Ascending aorta (tissue), 2 donors: ENCODE measurements at regions not wholly inside any gene's neighbourhood (a gene's known extent, or its start where the extent isn't known, plus 50 kb on each side); places are given as distances from the start of the nearest gene placed in this dataset.
"Not testable (repeated sequence)": the region's sequence is repeated elsewhere in the genome, so short reads cannot be mapped to it uniquely, and the experiment has no call there.

Experiments
- DNase-seq, 2 donors: peaks; one replicate each; pipeline ENCODE4 v3.0.0-alpha.2; 2019; ENCODE audit warnings: low spot score in 2 of 2
- H3K27ac ChIP-seq, 2 donors: fragments of 200-600 bp; sonication (generic); one replicate each; pipeline ENCODE4 v1.5.1; 2016 to 2017; ENCODE audit warnings: mild to moderate bottlenecking in 1 of 2
- H3K27me3 ChIP-seq: fragments of 200-600 bp; sonication (generic); one replicate; pipeline ENCODE4 v1.5.1; 2017
- H3K36me3 ChIP-seq, 2 donors: fragments of 200-600 bp; sonication (generic); one replicate each; pipeline ENCODE4 v1.5.1; 2016
- H3K4me1 ChIP-seq, 2 donors: fragments of 200-600 bp; sonication (generic); one replicate each; pipeline ENCODE4 v1.5.1; 2016 to 2017; ENCODE audit warnings: mild to moderate bottlenecking in 1 of 2
- H3K4me3 ChIP-seq, 2 donors: fragments of 200-600 bp; sonication (generic); one replicate each; pipeline ENCODE4 v1.5.1; 2016 to 2017; ENCODE audit warnings: mild to moderate bottlenecking in 1 of 2
- H3K9me3 ChIP-seq, 2 donors: fragments of 200-600 bp; sonication (generic); one replicate each; pipeline ENCODE4 v1.5.1; 2016
- CTCF ChIP-seq, 3 experiments: fragments of 200-600 bp in 2 of 3; fragments of 450-650 bp in 1 of 3; sonication (generic) in 2 of 3; IDR thresholded peaks; one replicate each; pipeline ENCODE4 v1.5.1; 2016 to 2019; ENCODE audit warnings: antibody characterized with exemption in 3 of 3, mild to moderate bottlenecking in 1 of 3, moderate library complexity in 1 of 3
- intact Hi-C: fragments of 100-400 bp; cut with DNase I; formaldehyde crosslinking; loops from one replicate; pipeline ENCODE4 v1.15.1; 2023

GRCh38 chr7:29626730-29627129 is 63.1 kb downstream of the PRR15 start:
- no peak for DNase-seq
- Histone ChIP-seq H3K36me3 (no peaks in the 10 kb centered on the region), H3K4me1 (no peaks in the 10 kb centered on the region), H3K9me3 (no peaks in the 10 kb centered on the region), H3K27me3 (no peaks in the 10 kb centered on the region), H3K4me3 (no peak overlapping the region), H3K27ac (no peak overlapping the region)
- intact Hi-C loops, result no loop called here
- TF ChIP-seq CTCF (IDR thresholded peaks at IDR 0.05), result no peak

- H3K4me1 ChIP-seq, result no peaks in the 10 kb centered on the region
- TF ChIP-seq CTCF (IDR thresholded peaks at IDR 0.05), result no peak
- intact Hi-C loops, result no loop called here
- H3K36me3 ChIP-seq, result no peaks in the 10 kb centered on the region
- H3K27me3 ChIP-seq, result no peaks in the 10 kb centered on the region
- H3K4me3 ChIP-seq, result no peak overlapping the region
- no peak overlapping the region for H3K27ac ChIP-seq
- no peak for DNase-seq
- no peaks in the 10 kb centered on the region for H3K9me3 ChIP-seq
Observed at GRCh38 chr7:29627631-29628030, 64.0 kb downstream of the PRR15 start.

GRCh38 chr7:29629507-29629906 is 65.9 kb downstream of the PRR15 start:
- H3K27ac ChIP-seq, result no peak overlapping the region

GRCh38 chr7:29635067-29636008 is 71.7 kb downstream of the PRR15 start:
- not testable (repeated sequence) for H3K9me3 ChIP-seq, H3K27ac ChIP-seq, H3K4me1 ChIP-seq, DNase-seq, H3K36me3 ChIP-seq, H3K27me3 ChIP-seq, H3K4me3 ChIP-seq
- intact Hi-C loops, result loop anchor here (5.0 kb wide), 1 partner anchor 287 kb away; no protein-coding TSS in a partner anchor
- peak in 2 of 3 experiments; percentile 40 to 56 for TF ChIP-seq CTCF (IDR thresholded peaks at IDR 0.05)

More at GRCh38 chr7:29629507-29629906, 65.9 kb downstream of the PRR15 start:
- Histone ChIP-seq H3K9me3 (no peaks in the 10 kb centered on the region), H3K36me3 (no peaks in the 10 kb centered on the region), H3K27me3 (no peaks in the 10 kb centered on the region), H3K4me3 (no peak overlapping the region), H3K4me1 (no peaks in the 10 kb centered on the region)
- DNase-seq, result no peak
- intact Hi-C loops, result no loop called here
- TF ChIP-seq CTCF (IDR thresholded peaks at IDR 0.05), result no peak

GRCh38 chr7:29636009-29636351 is 72.3 kb downstream of the PRR15 start:
- intact Hi-C loops, result loop anchor here (5.0 kb wide), 1 partner anchor 286 kb away; no protein-coding TSS in a partner anchor
- Histone ChIP-seq H3K36me3 (no peaks in the 10 kb centered on the region), H3K27ac (no peak overlapping the region), H3K27me3 (no peaks in the 10 kb centered on the region), H3K4me3 (no peak overlapping the region), H3K9me3 (no peaks in the 10 kb centered on the region), H3K4me1 (no peaks in the 10 kb centered on the region)
- DNase-seq, result no peak
- TF ChIP-seq CTCF (IDR thresholded peaks at IDR 0.05), result no peak
